ENCODE measurements at regions not wholly inside any gene's neighbourhood (a gene's known extent, or its start where the extent isn't known, plus 50 kb on each side); places are given as distances from the start of the nearest gene placed in this dataset.

- TF ChIP-seq GATA2 (IDR thresholded peaks at IDR 0.05; ENCODE audit: low read depth, low read length) (no peak), GATA3 (IDR thresholded peaks at IDR 0.05; ENCODE audit: low read depth, low read length) (no peak)
Observed at GRCh38 chr6:168169624-168170023, 90.6 kb upstream of the FRMD1 start.

Data from SH-SY5Y (cell line).